Suprapubic skin (tissue), 4 donors: ENCODE measurements at regions not wholly inside any gene's neighbourhood (a gene's known extent, or its start where the extent isn't known, plus 50 kb on each side); places are given as distances from the start of the nearest gene placed in this dataset.

ENCODE experiments used
- DNase-seq, 2 donors: peaks; one replicate each; pipeline ENCODE4 v3.0.0-alpha.2; 2019; ENCODE audit warnings: low spot score in 2 of 2
- H3K27ac ChIP-seq: fragments of 200-600 bp; sonication (generic); one replicate; pipeline ENCODE4 v1.5.1; 2019
- H3K27me3 ChIP-seq: fragments of 200-600 bp; sonication (generic); one replicate; pipeline ENCODE4 v1.5.1; 2019
- H3K36me3 ChIP-seq: fragments of 200-600 bp; sonication (generic); one replicate; pipeline ENCODE4 v1.5.1; 2019
- H3K4me1 ChIP-seq: fragments of 200-600 bp; sonication (generic); one replicate; pipeline ENCODE4 v1.5.1; 2019
- H3K4me3 ChIP-seq: fragments of 200-600 bp; sonication (generic); one replicate; pipeline ENCODE4 v1.5.1; 2019; ENCODE audit warnings: mild to moderate bottlenecking
- H3K9me3 ChIP-seq: fragments of 200-600 bp; sonication (generic); one replicate; pipeline ENCODE4 v1.5.1; 2019
- EP300 ChIP-seq: sonication (generic); formaldehyde crosslinking; IDR thresholded peaks from one replicate; pipeline ENCODE4 v1.6.1; 2017; ENCODE audit warnings: antibody characterized with exemption
- POLR2A ChIP-seq, 2 donors: fragments of 450-650 bp; IDR thresholded peaks; one replicate each; pipeline ENCODE4 v1.6.1; 2017; ENCODE audit warnings: antibody characterized with exemption in 2 of 2, mild to moderate bottlenecking in 2 of 2, moderate library complexity in 2 of 2
- POLR2AphosphoS5 ChIP-seq, 3 donors: sonication (generic); formaldehyde crosslinking; IDR thresholded peaks; one replicate each; pipeline ENCODE4 v1.6.1; 2017; ENCODE audit warnings: antibody characterized with exemption in 3 of 3
- WGBS: methylation state at CpG from one replicate; pipeline ENCODE4 v1.1.5; 2018; 5-methylcytosine and 5-hydroxymethylcytosine counted together
- TF ChIP-seq, protein P1 (sequence below), 2 donors: fragments of 200-600 bp in 1 of 2; fragments of 450-650 bp in 1 of 2; sonication (generic) in 1 of 2; IDR thresholded peaks; one replicate each; pipeline ENCODE4 v1.5.1; 2016 to 2019; ENCODE audit warnings: antibody characterized with exemption in 2 of 2, mild to moderate bottlenecking in 1 of 2, moderate library complexity in 1 of 2

DNA sequence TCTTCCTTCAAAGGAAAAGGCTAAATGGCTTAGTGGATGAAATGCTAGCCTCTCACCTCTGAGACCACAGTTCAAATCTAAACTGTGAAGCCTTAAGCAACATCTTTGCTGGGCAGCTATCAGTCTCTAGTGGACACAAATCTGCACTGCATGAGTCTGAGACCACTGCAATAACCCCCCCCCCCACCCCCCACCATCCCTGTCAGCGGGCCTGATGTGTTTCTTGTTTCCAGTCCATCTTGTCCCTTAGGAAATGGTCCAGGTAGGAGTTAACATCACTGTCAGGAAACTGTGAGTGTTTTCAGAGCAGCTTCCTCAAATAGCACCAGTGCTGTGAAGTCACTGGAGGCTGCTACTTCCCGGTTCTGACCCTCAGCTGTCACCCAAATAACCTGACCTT is 140.6 kb upstream of the TMCO5A start:
- no peaks in the 10 kb centered on the region for H3K9me3 ChIP-seq
- TF ChIP-seq EP300 (no peak), POLR2A (IDR thresholded peaks at IDR 0.05) (no peak), POLR2AphosphoS5 (IDR thresholded peaks at IDR 0.05) (no peak)
- TF ChIP-seq, protein P1, sequence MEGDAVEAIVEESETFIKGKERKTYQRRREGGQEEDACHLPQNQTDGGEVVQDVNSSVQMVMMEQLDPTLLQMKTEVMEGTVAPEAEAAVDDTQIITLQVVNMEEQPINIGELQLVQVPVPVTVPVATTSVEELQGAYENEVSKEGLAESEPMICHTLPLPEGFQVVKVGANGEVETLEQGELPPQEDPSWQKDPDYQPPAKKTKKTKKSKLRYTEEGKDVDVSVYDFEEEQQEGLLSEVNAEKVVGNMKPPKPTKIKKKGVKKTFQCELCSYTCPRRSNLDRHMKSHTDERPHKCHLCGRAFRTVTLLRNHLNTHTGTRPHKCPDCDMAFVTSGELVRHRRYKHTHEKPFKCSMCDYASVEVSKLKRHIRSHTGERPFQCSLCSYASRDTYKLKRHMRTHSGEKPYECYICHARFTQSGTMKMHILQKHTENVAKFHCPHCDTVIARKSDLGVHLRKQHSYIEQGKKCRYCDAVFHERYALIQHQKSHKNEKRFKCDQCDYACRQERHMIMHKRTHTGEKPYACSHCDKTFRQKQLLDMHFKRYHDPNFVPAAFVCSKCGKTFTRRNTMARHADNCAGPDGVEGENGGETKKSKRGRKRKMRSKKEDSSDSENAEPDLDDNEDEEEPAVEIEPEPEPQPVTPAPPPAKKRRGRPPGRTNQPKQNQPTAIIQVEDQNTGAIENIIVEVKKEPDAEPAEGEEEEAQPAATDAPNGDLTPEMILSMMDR (IDR thresholded peaks at IDR 0.05), result no peak
- peaks cover 3% of the 10 kb centered on the region for H3K4me1 ChIP-seq
- 37% methylated on average over 2 of the region's 2 CpGs for WGBS
- H3K27me3 ChIP-seq, result no peaks in the 10 kb centered on the region
- H3K36me3 ChIP-seq, result no peaks in the 10 kb centered on the region
- H3K4me3 ChIP-seq, result no peak overlapping the region
- no peak for DNase-seq
- H3K27ac ChIP-seq, result no peak overlapping the region

DNA sequence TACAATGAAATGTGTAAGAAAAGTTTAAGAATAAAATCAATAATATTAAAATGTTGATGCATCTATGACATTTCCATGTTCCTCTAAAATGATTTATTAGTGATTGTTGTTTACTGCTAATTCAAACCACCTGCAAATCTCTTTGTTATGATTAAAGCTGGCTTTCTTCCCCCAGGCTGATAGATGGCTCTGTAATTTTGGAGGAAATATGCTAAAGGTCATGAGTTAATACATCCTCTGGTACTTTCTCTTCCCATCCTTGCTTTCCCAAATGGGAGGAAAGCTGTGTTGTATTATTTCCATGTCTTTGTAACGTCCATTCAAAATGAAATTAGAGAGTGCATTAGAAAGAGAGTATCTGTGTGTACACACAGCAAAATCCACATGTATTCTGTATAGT is 139.5 kb upstream of the TMCO5A start:
- TF ChIP-seq POLR2A (IDR thresholded peaks at IDR 0.05) (no peak), EP300 (no peak), POLR2AphosphoS5 (IDR thresholded peaks at IDR 0.05) (no peak)
- TF ChIP-seq, protein P1 (IDR thresholded peaks at IDR 0.05), result no peak
- WGBS, result 41% methylated on average over 1 of the region's 1 CpG
- H3K27ac ChIP-seq, result no peak overlapping the region

DNA sequence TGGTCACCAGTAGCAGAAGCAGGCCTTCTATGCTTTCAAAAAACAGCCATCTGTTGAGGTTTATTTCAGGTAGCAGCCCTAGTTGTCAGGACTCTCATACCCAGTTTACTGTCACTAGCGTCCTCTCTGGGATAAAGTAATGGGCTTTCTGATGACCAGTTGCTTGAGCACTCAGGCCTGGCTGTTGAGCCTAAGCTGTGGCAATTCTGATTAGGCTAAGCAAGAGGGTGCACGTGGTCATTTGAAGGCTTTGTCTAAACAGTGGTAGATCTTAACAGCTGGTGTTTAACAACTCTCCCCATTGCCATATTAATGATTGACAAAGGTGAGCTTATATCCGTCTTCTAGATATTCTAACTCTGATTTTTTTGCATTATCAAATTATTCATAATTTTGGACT is 132.9 kb upstream of the TMCO5A start:
- no peak overlapping the region for H3K27ac ChIP-seq
- 86% methylated on average over 3 of the region's 3 CpGs for WGBS
- H3K27me3 ChIP-seq, result no peaks in the 10 kb centered on the region
- DNase-seq, result no peak
- H3K4me3 ChIP-seq, result no peak overlapping the region
- H3K36me3 ChIP-seq, result no peaks in the 10 kb centered on the region
- no peaks in the 10 kb centered on the region for H3K4me1 ChIP-seq
- TF ChIP-seq EP300, result no peak
- no peak for TF ChIP-seq POLR2AphosphoS5 (IDR thresholded peaks at IDR 0.05)
- TF ChIP-seq, protein P1 (IDR thresholded peaks at IDR 0.05), result no peak
- no peak for TF ChIP-seq POLR2A (IDR thresholded peaks at IDR 0.05)
- no peaks in the 10 kb centered on the region for H3K9me3 ChIP-seq

More for the DNA sequence above, 139.5 kb upstream of the TMCO5A start:
- Histone ChIP-seq H3K27me3 (no peaks in the 10 kb centered on the region), H3K4me3 (no peak overlapping the region), H3K36me3 (no peaks in the 10 kb centered on the region), H3K9me3 (no peaks in the 10 kb centered on the region), H3K4me1 (no peaks in the 10 kb centered on the region)
- no peak for DNase-seq

DNA sequence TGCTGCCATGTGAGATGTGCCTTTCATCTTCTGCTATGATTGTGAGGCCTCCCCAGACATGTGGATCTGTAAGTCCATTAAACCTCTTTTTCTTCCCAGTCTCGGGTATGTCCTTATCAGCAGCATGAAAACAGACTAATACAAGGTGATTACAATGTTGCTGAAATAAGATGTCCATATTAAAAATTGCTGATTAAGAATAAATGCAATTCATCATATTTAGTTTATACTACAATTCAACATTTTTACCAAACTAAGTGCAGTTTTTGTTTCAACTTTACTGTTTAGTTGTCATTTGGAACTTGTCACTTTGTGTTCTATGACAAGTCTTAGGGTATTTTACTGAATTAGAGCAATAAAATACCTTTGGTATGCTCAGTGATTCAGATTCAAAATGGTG is 127.6 kb upstream of the TMCO5A start:
- Histone ChIP-seq H3K27me3 (no peaks in the 10 kb centered on the region), H3K36me3 (no peaks in the 10 kb centered on the region), H3K27ac (no peak overlapping the region), H3K4me1 (no peaks in the 10 kb centered on the region), H3K9me3 (no peaks in the 10 kb centered on the region), H3K4me3 (no peak overlapping the region)
- DNase-seq, result no peak
- 81% methylated on average over 1 of the region's 1 CpG for WGBS
- no peak for TF ChIP-seq EP300
- no peak for TF ChIP-seq POLR2A (IDR thresholded peaks at IDR 0.05)
- no peak for TF ChIP-seq POLR2AphosphoS5 (IDR thresholded peaks at IDR 0.05)
- TF ChIP-seq, protein P1 (IDR thresholded peaks at IDR 0.05), result no peak

DNA sequence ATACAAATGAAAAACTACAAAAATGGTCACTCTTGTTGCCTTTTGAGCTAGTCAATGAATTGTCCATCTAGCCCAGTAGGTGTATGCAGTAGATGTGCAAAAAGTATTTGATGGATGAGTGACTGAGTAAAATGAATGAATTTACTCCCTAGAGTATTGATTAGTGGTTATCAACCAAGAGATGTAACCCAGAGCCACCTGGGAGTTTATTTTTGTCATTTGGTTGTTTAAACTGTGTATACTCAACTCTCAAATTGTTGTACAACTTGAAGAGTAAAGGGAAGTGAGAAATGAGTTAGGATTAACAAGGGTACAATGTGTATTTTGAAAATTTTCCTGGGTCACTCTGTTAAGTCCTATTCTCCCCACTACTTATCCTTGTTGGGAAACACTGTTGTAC is 124.1 kb upstream of the TMCO5A start:
- H3K27me3 ChIP-seq, result no peaks in the 10 kb centered on the region
- no peak overlapping the region for H3K4me3 ChIP-seq
- no peak for DNase-seq
- TF ChIP-seq POLR2AphosphoS5 (IDR thresholded peaks at IDR 0.05) (no peak), EP300 (no peak), POLR2A (IDR thresholded peaks at IDR 0.05) (no peak)
- TF ChIP-seq, protein P1 (IDR thresholded peaks at IDR 0.05), result no peak
- H3K9me3 ChIP-seq, result no peaks in the 10 kb centered on the region
- no peak overlapping the region for H3K27ac ChIP-seq
- no peaks in the 10 kb centered on the region for H3K4me1 ChIP-seq
- H3K36me3 ChIP-seq, result no peaks in the 10 kb centered on the region
